ENCODE measurements at regions not wholly inside any gene's neighbourhood (a gene's known extent, or its start where the extent isn't known, plus 50 kb on each side); places are given as distances from the start of the nearest gene placed in this dataset.

DNA sequence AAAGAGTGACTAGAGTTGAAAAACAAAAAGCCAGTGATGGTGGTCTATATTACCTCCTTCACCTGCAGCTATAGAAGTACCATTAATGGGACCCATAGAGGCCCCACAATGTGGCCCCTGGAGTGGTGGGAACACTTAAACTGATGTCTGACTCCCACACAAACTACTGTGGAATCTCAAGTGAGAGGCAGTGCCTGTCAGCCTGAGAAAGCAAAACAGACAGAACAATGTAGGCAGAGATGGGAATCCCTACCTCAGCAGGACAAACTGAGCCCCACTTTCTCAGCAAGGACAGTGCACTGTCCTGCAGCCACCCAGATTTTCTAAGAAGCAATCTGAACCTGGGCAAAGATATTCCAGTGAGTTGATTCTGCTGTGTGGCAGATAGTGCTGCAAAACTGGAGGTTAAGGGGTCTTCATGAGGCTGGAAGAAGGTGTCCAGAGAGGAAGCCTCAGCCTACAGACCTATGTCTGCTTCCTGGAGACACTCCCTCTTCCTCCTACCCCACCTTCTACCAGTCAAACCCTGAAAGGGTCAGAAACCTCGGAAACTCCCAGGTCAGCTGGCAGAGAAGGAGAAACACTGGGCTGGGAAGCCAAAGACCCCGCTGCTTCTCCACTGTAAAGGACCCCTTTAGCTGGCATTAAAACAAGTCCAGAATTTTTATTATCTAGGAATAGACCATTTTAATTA, 228.7 kb downstream of the C1orf94 start:
- no peaks in the 10 kb centered on the region for H3K36me3 ChIP-seq (ENCODE audit: control insufficient read depth, insufficient read depth, low read length)
- no peaks in the 10 kb centered on the region for H3K4me1 ChIP-seq (ENCODE audit: control insufficient read depth, insufficient read depth, low read length, poor library complexity, severe bottlenecking)
- DNase-seq (no peak), ATAC-seq (ENCODE audit: low read depth in 2 of 2) (no peak)
- Mint-ChIP-seq H3K9me3 (peaks cover 0 to 8% (median 4%) of the 10 kb centered on the region in 7 donors), H3K36me3 (no peaks in the 10 kb centered on the region), H3K4me3 (no peak overlapping the region), H3K27me3 (peaks cover 17% of the 10 kb centered on the region), H3K4me1 (no peaks in the 10 kb centered on the region), H3K27ac (no peak overlapping the region)
- no peak overlapping the region for H3K27ac ChIP-seq (ENCODE audit: insufficient read depth, low read length, poor library complexity, severe bottlenecking)
- H3K4me3 ChIP-seq (ENCODE audit: low read depth, low read length) = no peak overlapping the region
- no peaks in the 10 kb centered on the region for H3K27me3 ChIP-seq (ENCODE audit: control insufficient read depth, insufficient read depth, low read length)
- no peaks in the 10 kb centered on the region for H3K9me3 ChIP-seq (ENCODE audit: control insufficient read depth in 2 of 2, low read length in 2 of 2)

DNA sequence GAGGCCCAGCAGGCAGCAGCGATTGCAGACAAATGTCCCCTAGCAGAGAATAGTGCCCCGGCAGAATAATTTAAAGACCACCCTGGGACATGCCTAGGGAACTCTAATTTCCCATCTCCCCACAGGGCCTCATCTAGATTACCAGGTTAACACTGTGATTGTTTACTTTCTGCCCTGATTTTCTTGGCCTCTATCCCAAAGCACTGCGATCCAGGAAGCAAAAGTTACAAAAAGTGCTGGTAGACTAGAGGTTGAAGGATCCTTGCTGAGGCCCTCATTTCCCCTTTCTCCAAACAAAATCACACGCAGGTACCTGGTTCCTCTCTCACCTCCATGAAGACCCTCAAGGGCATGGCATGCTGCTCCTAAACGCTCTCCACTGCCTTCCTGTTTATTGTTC, 229.7 kb downstream of the C1orf94 start:
- Histone ChIP-seq H3K27ac (ENCODE audit: insufficient read depth, low read length, poor library complexity, severe bottlenecking) (no peak overlapping the region), H3K4me1 (ENCODE audit: control insufficient read depth, insufficient read depth, low read length, poor library complexity, severe bottlenecking) (no peaks in the 10 kb centered on the region), H3K9me3 (ENCODE audit: control insufficient read depth in 2 of 2, low read length in 2 of 2) (no peaks in the 10 kb centered on the region), H3K27me3 (ENCODE audit: control insufficient read depth, insufficient read depth, low read length) (no peaks in the 10 kb centered on the region), H3K36me3 (ENCODE audit: control insufficient read depth, insufficient read depth, low read length) (no peaks in the 10 kb centered on the region), H3K4me3 (ENCODE audit: low read depth, low read length) (no peak overlapping the region)
- H3K27ac Mint-ChIP-seq = no peak overlapping the region
- no peaks in the 10 kb centered on the region for H3K36me3 Mint-ChIP-seq
- H3K27me3 Mint-ChIP-seq = peaks cover 17% of the 10 kb centered on the region
- peaks cover 0 to 8% (median 4%) of the 10 kb centered on the region in 7 donors for H3K9me3 Mint-ChIP-seq
- no peak for DNase-seq
- ATAC-seq (ENCODE audit: low read depth in 2 of 2) = no peak
- H3K4me1 Mint-ChIP-seq = no peaks in the 10 kb centered on the region
- H3K4me3 Mint-ChIP-seq = no peak overlapping the region

DNA sequence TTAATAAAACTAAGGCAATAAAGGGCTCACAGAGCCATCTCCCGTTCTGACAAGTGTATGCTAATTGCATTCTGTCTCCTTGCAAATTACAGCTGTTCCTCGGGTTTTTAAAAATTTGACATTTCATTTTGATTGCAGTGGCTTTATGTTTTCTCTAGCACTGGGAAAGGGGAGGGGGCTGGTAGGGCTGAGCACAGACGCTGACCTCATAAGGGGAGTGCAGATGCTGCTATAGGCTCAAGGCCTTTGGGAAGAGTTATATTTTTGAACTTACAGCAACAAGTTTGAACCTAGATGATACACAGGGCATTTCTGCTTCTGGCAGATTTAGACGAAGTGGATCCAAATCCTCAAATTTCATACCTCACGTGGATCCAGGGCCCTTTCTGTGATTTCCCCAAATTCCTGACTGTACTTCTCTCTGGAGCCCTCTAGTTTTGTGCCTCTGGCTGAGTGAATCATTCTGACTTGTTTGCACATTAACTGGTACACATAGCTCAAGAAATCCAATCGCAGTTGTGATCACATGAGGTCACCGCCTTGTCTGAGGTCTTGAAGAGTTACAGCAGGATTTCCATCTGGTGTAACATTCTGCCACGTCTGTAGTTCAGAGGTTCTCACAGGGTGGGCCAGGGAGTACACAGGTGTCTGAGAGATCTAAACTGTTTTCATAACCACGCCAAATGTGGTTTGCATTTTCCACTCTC, 230.3 kb downstream of the C1orf94 start:
- H3K4me3 ChIP-seq (ENCODE audit: low read depth, low read length) = no peak overlapping the region
- H3K27me3 ChIP-seq (ENCODE audit: control insufficient read depth, insufficient read depth, low read length) = no peaks in the 10 kb centered on the region
- Mint-ChIP-seq H3K4me1 (no peaks in the 10 kb centered on the region), H3K4me3 (no peak overlapping the region), H3K27me3 (peaks cover 17% of the 10 kb centered on the region), H3K36me3 (no peaks in the 10 kb centered on the region), H3K27ac (no peak overlapping the region), H3K9me3 (peaks cover 0 to 8% (median 4%) of the 10 kb centered on the region in 7 donors)
- no peak for ATAC-seq (ENCODE audit: low read depth in 2 of 2)
- H3K36me3 ChIP-seq (ENCODE audit: control insufficient read depth, insufficient read depth, low read length) = no peaks in the 10 kb centered on the region
- DNase-seq = no peak
- H3K4me1 ChIP-seq (ENCODE audit: control insufficient read depth, insufficient read depth, low read length, poor library complexity, severe bottlenecking) = no peaks in the 10 kb centered on the region
- no peaks in the 10 kb centered on the region for H3K9me3 ChIP-seq (ENCODE audit: control insufficient read depth in 2 of 2, low read length in 2 of 2)
- H3K27ac ChIP-seq (ENCODE audit: insufficient read depth, low read length, poor library complexity, severe bottlenecking) = no peak overlapping the region

DNA sequence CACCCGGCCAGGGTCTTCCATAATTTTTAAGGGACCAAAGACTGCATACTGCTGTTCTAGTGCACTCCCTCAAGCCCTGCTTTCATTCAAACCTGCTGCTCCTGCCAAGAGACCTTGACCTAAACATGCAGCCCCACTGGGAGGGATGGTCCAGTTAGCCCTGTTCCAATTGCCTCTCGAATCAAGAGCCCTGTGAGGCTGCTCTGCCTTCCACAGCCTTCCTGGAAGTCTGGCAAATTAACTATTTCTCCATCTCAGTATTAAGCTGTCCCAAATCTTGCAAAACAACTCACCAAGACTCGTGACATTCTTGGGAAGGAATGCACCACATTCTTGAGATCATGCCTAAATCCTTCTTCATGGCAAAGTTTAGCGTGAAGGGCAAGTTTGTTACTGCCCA, 231.3 kb downstream of the C1orf94 start:
- no peak for ATAC-seq (ENCODE audit: low read depth in 2 of 2)
- H3K27me3 Mint-ChIP-seq = peaks cover 12% of the 10 kb centered on the region
- Histone ChIP-seq H3K4me1 (ENCODE audit: control insufficient read depth, insufficient read depth, low read length, poor library complexity, severe bottlenecking) (no peaks in the 10 kb centered on the region), H3K36me3 (ENCODE audit: control insufficient read depth, insufficient read depth, low read length) (no peaks in the 10 kb centered on the region), H3K9me3 (ENCODE audit: control insufficient read depth in 2 of 2, low read length in 2 of 2) (no peaks in the 10 kb centered on the region), H3K27ac (ENCODE audit: insufficient read depth, low read length, poor library complexity, severe bottlenecking) (no peak overlapping the region), H3K4me3 (ENCODE audit: low read depth, low read length) (no peak overlapping the region), H3K27me3 (ENCODE audit: control insufficient read depth, insufficient read depth, low read length) (no peaks in the 10 kb centered on the region)
- no peak overlapping the region for H3K4me3 Mint-ChIP-seq
- H3K4me1 Mint-ChIP-seq = no peaks in the 10 kb centered on the region
- peaks cover 0 to 8% (median 4%) of the 10 kb centered on the region in 7 donors for H3K9me3 Mint-ChIP-seq
- H3K36me3 Mint-ChIP-seq = no peaks in the 10 kb centered on the region
- DNase-seq = no peak
- no peak overlapping the region for H3K27ac Mint-ChIP-seq

DNA sequence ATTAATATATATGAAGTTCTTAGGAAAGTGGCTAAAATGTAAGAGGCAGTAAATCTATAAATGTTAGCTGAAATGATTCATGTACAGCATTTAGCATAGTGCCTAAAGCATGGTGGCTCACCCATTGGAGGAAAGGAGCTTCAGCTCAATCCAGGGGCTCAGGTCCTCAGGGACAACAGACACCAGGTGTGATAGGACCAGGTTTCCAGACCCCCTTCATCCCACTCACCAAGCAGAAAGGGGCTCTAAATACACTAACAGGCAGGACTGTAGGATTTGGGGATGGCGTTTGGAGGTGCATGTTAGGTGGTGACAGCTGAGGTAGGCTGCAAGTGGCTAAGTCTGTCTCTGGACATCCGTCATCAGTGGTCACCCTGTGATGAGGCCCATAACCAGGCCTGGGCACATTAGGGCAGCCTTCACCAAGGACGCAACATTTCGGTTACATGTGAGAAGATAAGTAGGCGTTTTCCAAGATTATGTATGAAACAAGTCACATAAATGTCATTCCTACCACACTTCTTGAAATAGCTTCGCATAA, 233.1 kb downstream of the C1orf94 start:
- DNase-seq (no peak), ATAC-seq (ENCODE audit: low read depth in 2 of 2) (no peak)
- H3K36me3 ChIP-seq (ENCODE audit: control insufficient read depth, insufficient read depth, low read length) = no peaks in the 10 kb centered on the region
- Mint-ChIP-seq H3K9me3 (peaks cover 0 to 4% (median 0%) of the 10 kb centered on the region in 7 donors), H3K27ac (no peak overlapping the region), H3K4me3 (no peak overlapping the region), H3K36me3 (no peaks in the 10 kb centered on the region), H3K4me1 (no peaks in the 10 kb centered on the region), H3K27me3 (peaks cover 7% of the 10 kb centered on the region)
- no peaks in the 10 kb centered on the region for H3K9me3 ChIP-seq (ENCODE audit: control insufficient read depth in 2 of 2, low read length in 2 of 2)
- no peak overlapping the region for H3K27ac ChIP-seq (ENCODE audit: insufficient read depth, low read length, poor library complexity, severe bottlenecking)
- no peaks in the 10 kb centered on the region for H3K27me3 ChIP-seq (ENCODE audit: control insufficient read depth, insufficient read depth, low read length)
- H3K4me3 ChIP-seq (ENCODE audit: low read depth, low read length) = no peak overlapping the region
- H3K4me1 ChIP-seq (ENCODE audit: control insufficient read depth, insufficient read depth, low read length, poor library complexity, severe bottlenecking) = no peaks in the 10 kb centered on the region

DNA sequence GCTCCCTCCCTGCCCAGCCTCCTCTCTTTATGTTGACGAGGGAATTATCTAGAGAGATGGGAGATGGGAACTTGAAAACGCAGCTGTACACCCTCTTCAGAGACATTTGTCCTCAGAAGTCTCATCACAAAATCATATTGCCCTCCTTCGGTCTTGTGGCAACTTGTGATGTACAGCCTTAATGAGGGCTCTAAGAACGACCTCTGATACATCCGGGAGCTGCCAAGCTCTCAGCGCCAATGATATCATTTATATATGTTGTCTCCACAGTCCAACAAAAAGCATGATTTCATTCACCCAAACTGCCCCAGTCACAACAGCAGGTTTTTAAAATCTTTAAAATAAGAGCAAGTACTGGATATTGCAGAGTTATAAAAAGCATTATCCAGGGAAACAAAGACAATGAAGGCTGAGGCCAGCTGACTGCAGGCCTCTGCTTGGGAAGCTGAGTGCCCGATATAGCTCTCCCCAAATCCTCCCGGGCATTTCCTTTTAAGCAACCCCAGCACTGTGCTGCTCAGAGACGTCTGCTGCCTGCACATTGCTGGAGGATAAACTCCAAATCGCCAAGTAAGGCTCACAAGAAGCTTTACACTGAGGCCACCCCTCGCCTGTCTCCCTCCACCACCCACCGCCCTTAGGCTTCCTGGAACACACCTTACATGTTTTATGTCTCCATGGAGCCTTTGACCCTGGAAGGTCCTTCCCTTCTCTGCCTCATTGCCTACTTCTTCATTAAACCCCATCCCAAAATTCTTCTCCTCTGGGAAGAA, 236.1 kb downstream of the C1orf94 start:
- no peaks in the 10 kb centered on the region for H3K9me3 ChIP-seq (ENCODE audit: control insufficient read depth in 2 of 2, low read length in 2 of 2)
- H3K4me3 ChIP-seq (ENCODE audit: low read depth, low read length) = no peak overlapping the region
- DNase-seq = no peak

DNA sequence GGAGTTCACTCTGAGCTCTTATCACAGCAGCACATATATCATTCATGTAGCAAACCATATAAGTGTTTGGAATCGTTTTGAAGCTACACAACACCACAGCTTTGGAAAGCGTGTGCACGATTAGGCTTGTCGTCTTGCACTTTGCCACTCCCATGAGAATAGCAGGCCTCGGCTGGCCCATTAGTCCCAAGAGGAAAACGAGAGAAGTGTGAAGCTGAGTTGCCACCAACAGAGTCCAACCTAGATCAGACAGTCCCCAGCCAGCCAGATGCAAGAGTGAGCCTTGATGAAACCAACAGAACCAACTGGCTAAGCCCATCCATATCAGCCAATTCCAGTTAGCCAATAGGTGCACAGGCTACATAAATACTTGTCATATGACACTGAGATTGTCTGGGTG, 238.4 kb downstream of the C1orf94 start:
- ATAC-seq (ENCODE audit: low read depth in 2 of 2) (no peak), DNase-seq (no peak)
- Histone ChIP-seq H3K4me1 (ENCODE audit: control insufficient read depth, insufficient read depth, low read length, poor library complexity, severe bottlenecking) (no peaks in the 10 kb centered on the region), H3K4me3 (ENCODE audit: low read depth, low read length) (no peak overlapping the region), H3K27me3 (ENCODE audit: control insufficient read depth, insufficient read depth, low read length) (no peaks in the 10 kb centered on the region), H3K36me3 (ENCODE audit: control insufficient read depth, insufficient read depth, low read length) (no peaks in the 10 kb centered on the region), H3K27ac (ENCODE audit: insufficient read depth, low read length, poor library complexity, severe bottlenecking) (no peak overlapping the region), H3K9me3 (ENCODE audit: control insufficient read depth in 2 of 2, low read length in 2 of 2) (no peaks in the 10 kb centered on the region)
- Mint-ChIP-seq H3K27me3 (peaks cover 4% of the 10 kb centered on the region), H3K36me3 (no peaks in the 10 kb centered on the region), H3K27ac (no peak overlapping the region), H3K4me3 (no peak overlapping the region), H3K4me1 (no peaks in the 10 kb centered on the region), H3K9me3 (peaks cover 0 to 1% (median 0%) of the 10 kb centered on the region in 7 donors)

More for the DNA sequence above, 236.1 kb downstream of the C1orf94 start:
- peaks cover 7% of the 10 kb centered on the region for H3K27me3 Mint-ChIP-seq
- ATAC-seq (ENCODE audit: low read depth in 2 of 2) = no peak
- H3K27me3 ChIP-seq (ENCODE audit: control insufficient read depth, insufficient read depth, low read length) = no peaks in the 10 kb centered on the region
- H3K4me3 Mint-ChIP-seq = no peak overlapping the region
- H3K4me1 ChIP-seq (ENCODE audit: control insufficient read depth, insufficient read depth, low read length, poor library complexity, severe bottlenecking) = no peaks in the 10 kb centered on the region
- H3K4me1 Mint-ChIP-seq = no peaks in the 10 kb centered on the region
- H3K27ac ChIP-seq (ENCODE audit: insufficient read depth, low read length, poor library complexity, severe bottlenecking) = no peak overlapping the region
- no peaks in the 10 kb centered on the region for H3K36me3 Mint-ChIP-seq
- H3K27ac Mint-ChIP-seq = no peak overlapping the region
- H3K36me3 ChIP-seq (ENCODE audit: control insufficient read depth, insufficient read depth, low read length) = no peaks in the 10 kb centered on the region
- peaks cover 0 to 1% (median 0%) of the 10 kb centered on the region in 7 donors for H3K9me3 Mint-ChIP-seq
